Fibroblast of lung (primary cell): ENCODE measurements at regions not wholly inside any gene's neighbourhood (a gene's known extent, or its start where the extent isn't known, plus 50 kb on each side); places are given as distances from the start of the nearest gene placed in this dataset.

Experiments used
- DNase-seq, 2 donors: peaks; one replicate each; pipeline versions ENCODE4 v3.0.0 to v3.0.0-alpha.2; 2010; ENCODE audit warnings: low read depth in 2 of 2
- H2AFZ ChIP-seq: 2 replicates; pipeline ENCODE4 v1.5.1; 2012; ENCODE audit warnings: low read length, control low read depth, inconsistent platforms
- H3K27ac ChIP-seq: 2 replicates; pipeline ENCODE4 v1.5.1; 2011; ENCODE audit warnings: low read length, control low read depth; ENCODE audit not compliant: insufficient read depth
- H3K27me3 ChIP-seq: 2 replicates; pipeline ENCODE4 v1.5.1; 2011; ENCODE audit warnings: mild to moderate bottlenecking, low read length; ENCODE audit not compliant: control insufficient read depth, insufficient read depth
- H3K36me3 ChIP-seq: 2 replicates; pipeline ENCODE4 v1.5.1; 2011; ENCODE audit warnings: low read length; ENCODE audit not compliant: control insufficient read depth, insufficient read depth
- H3K4me1 ChIP-seq: 2 replicates; pipeline ENCODE4 v1.5.1; 2011; ENCODE audit warnings: low read length; ENCODE audit not compliant: control insufficient read depth, insufficient read depth; ENCODE audit errors: extremely low read depth
- H3K4me2 ChIP-seq: 2 replicates; pipeline ENCODE4 v1.5.1; 2011; ENCODE audit warnings: low read length, control low read depth; ENCODE audit not compliant: insufficient read depth; ENCODE audit errors: extremely low read depth
- H3K4me3 ChIP-seq, 4 experiments: fragments of 200-600 bp in 1 of 4; sonication (generic) in 1 of 4; replicated peaks in 1 of 4; 2 replicates each; pipeline ENCODE4 v1.5.1; 2011 to 2016; ENCODE audit warnings: low read length in 4 of 4, low read depth in 3 of 4, mild to moderate bottlenecking in 3 of 4, control low read depth in 2 of 4, inconsistent platforms in 1 of 4, mixed read lengths in 1 of 4; ENCODE audit not compliant: insufficient read depth in 1 of 4; ENCODE audit errors: control extremely low read depth in 1 of 4
- H3K79me2 ChIP-seq: 2 replicates; pipeline ENCODE4 v1.5.1; 2012; ENCODE audit warnings: mild to moderate bottlenecking, low read length, inconsistent platforms; ENCODE audit not compliant: control insufficient read depth, insufficient read depth
- H3K9ac ChIP-seq: 2 replicates; pipeline ENCODE4 v1.5.1; 2011; ENCODE audit warnings: mild to moderate bottlenecking, low read length, control low read depth; ENCODE audit not compliant: insufficient read depth
- H3K9me3 ChIP-seq: 2 replicates; pipeline ENCODE4 v1.5.1; 2012; ENCODE audit warnings: low read depth, low read length; ENCODE audit not compliant: control insufficient read depth, insufficient read depth
- H4K20me1 ChIP-seq: 2 replicates; pipeline ENCODE4 v1.5.1; 2011; ENCODE audit warnings: low read length; ENCODE audit not compliant: control insufficient read depth, insufficient read depth; ENCODE audit errors: extremely low read depth
- CTCF ChIP-seq, 2 donors: IDR thresholded peaks in 1 of 2; conservative IDR thresholded peaks in 1 of 2; 1 replicate in 1 of 2; 2 replicates in 1 of 2; pipeline ENCODE4 v1.5.1; 2011 to 2012; ENCODE audit warnings: low read length in 2 of 2, control low read depth in 1 of 2, inconsistent platforms in 1 of 2, low read depth in 1 of 2, mild to moderate bottlenecking in 1 of 2
- EZH2 ChIP-seq: IDR thresholded peaks from 2 replicates; pipeline ENCODE4 v1.5.1; 2012; ENCODE audit warnings: low read length, control low read depth, mild to moderate bottlenecking; ENCODE audit errors: missing control alignments

GRCh38 chr21:16248705-16249104, 518.9 kb downstream of the USP25 start:
- no peak overlapping the region for H3K4me3 ChIP-seq
- H3K9ac ChIP-seq, result no peak overlapping the region
- no peak for DNase-seq

GRCh38 chr21:16250273-16250672, 520.5 kb downstream of the USP25 start:
- DNase-seq, result no peak
- H3K4me3 ChIP-seq, result no peak overlapping the region
- no peaks in the 10 kb centered on the region for H3K4me1 ChIP-seq

More at GRCh38 chr21:16248705-16249104, 518.9 kb downstream of the USP25 start:
- no peaks in the 10 kb centered on the region for H3K4me1 ChIP-seq
- no peaks in the 10 kb centered on the region for H3K27me3 ChIP-seq
- no peaks in the 10 kb centered on the region for H3K36me3 ChIP-seq
- no peaks in the 10 kb centered on the region for H3K79me2 ChIP-seq
- no peaks in the 10 kb centered on the region for H3K9me3 ChIP-seq
- no peak overlapping the region for H2AFZ ChIP-seq
- H3K27ac ChIP-seq, result no peak overlapping the region
- H3K4me2 ChIP-seq, result no peak overlapping the region
- no peaks in the 10 kb centered on the region for H4K20me1 ChIP-seq
- TF ChIP-seq EZH2, result no peak

GRCh38 chr21:16258844-16259611, 529.2 kb downstream of the USP25 start:
- Histone ChIP-seq H3K4me2 (no peak overlapping the region), H3K4me3 (no peak overlapping the region), H3K27ac (no peak overlapping the region), H3K9ac (no peak overlapping the region), H3K4me1 (no peaks in the 10 kb centered on the region), H2AFZ (no peak overlapping the region), H3K27me3 (no peaks in the 10 kb centered on the region), H3K9me3 (no peaks in the 10 kb centered on the region), H4K20me1 (no peaks in the 10 kb centered on the region), H3K79me2 (no peaks in the 10 kb centered on the region), H3K36me3 (no peaks in the 10 kb centered on the region)
- no peak for TF ChIP-seq CTCF (conservative IDR thresholded peaks at IDR 0.05 in 1 of 2, IDR thresholded peaks at IDR 0.05 in 1 of 2; ENCODE audit: low read depth in 1 of 2, low read length in 2 of 2)
- TF ChIP-seq EZH2, result no peak
- no peak for DNase-seq

More at GRCh38 chr21:16250273-16250672, 520.5 kb downstream of the USP25 start:
- Histone ChIP-seq H3K9ac (no peak overlapping the region), H3K27ac (no peak overlapping the region), H3K9me3 (no peaks in the 10 kb centered on the region), H3K27me3 (no peaks in the 10 kb centered on the region), H3K4me2 (no peak overlapping the region), H4K20me1 (no peaks in the 10 kb centered on the region), H3K79me2 (no peaks in the 10 kb centered on the region), H2AFZ (no peak overlapping the region), H3K36me3 (no peaks in the 10 kb centered on the region)
- TF ChIP-seq CTCF (conservative IDR thresholded peaks at IDR 0.05 in 1 of 2, IDR thresholded peaks at IDR 0.05 in 1 of 2; ENCODE audit: low read depth in 1 of 2, low read length in 2 of 2), result no peak
- TF ChIP-seq EZH2, result no peak
